CD4-positive, CD25-positive, alpha-beta regulatory T cell (primary cell): ENCODE measurements at regions not wholly inside any gene's neighbourhood (a gene's known extent, or its start where the extent isn't known, plus 50 kb on each side); places are given as distances from the start of the nearest gene placed in this dataset.

Source experiments
- ATAC-seq, 2 donors: fragments of 150-1000 bp; cut with Tn5 transposase; one replicate each; pipeline ENCODE4 v1.10.0; 2021; ENCODE audit warnings: low read depth in 2 of 2, moderate number of reproducible peaks in 2 of 2, moderate library complexity in 1 of 2
- DNase-seq, 3 donors: peaks; one replicate each; pipeline versions ENCODE4 v3.0.0 to v3.0.0-alpha.2; 2012 to 2022; ENCODE audit warnings: mixed read lengths in 1 of 3
- H3K27ac ChIP-seq: one replicate; pipeline ENCODE4 v1.7.0; 2013; ENCODE audit warnings: mild to moderate bottlenecking, low read length; ENCODE audit not compliant: insufficient read depth, poor library complexity, severe bottlenecking
- H3K27me3 ChIP-seq: one replicate; pipeline ENCODE4 v1.7.0; 2013; ENCODE audit warnings: low read length; ENCODE audit not compliant: control insufficient read depth, insufficient read depth
- H3K36me3 ChIP-seq: one replicate; pipeline ENCODE4 v1.7.0; 2013; ENCODE audit warnings: mild to moderate bottlenecking, low read length, moderate library complexity; ENCODE audit not compliant: control insufficient read depth, insufficient read depth
- H3K4me1 ChIP-seq: 2 replicates; pipeline ENCODE4 v1.7.0; 2013; ENCODE audit warnings: mild to moderate bottlenecking, low read length; ENCODE audit not compliant: insufficient read depth, control insufficient read depth, poor library complexity, severe bottlenecking
- H3K4me3 ChIP-seq: one replicate; pipeline ENCODE4 v1.7.0; 2013; ENCODE audit warnings: low read depth, mild to moderate bottlenecking, low read length, moderate library complexity
- H3K9me3 ChIP-seq, 2 experiments: 1 replicate in 1 of 2; 2 replicates in 1 of 2; pipeline ENCODE4 v1.7.0; 2013; ENCODE audit warnings: low read length in 2 of 2, mild to moderate bottlenecking in 1 of 2, moderate library complexity in 1 of 2; ENCODE audit not compliant: control insufficient read depth in 2 of 2
- H3K27ac Mint-ChIP-seq, 3 donors: one replicate each; pipeline ENCODE4 v1.8.0; 2020 to 2022; ENCODE audit warnings: mild to moderate bottlenecking in 3 of 3, mixed read lengths in 3 of 3, moderate library complexity in 2 of 3
- H3K27me3 Mint-ChIP-seq: one replicate; pipeline ENCODE4 v1.8.0; 2022; ENCODE audit warnings: mild to moderate bottlenecking, mixed read lengths
- H3K36me3 Mint-ChIP-seq: one replicate; pipeline ENCODE4 v1.8.0; 2020; ENCODE audit warnings: mixed read lengths
- H3K4me1 Mint-ChIP-seq, 4 donors: one replicate each; pipeline ENCODE4 v1.8.0; 2020 to 2022; ENCODE audit warnings: mixed read lengths in 4 of 4, mild to moderate bottlenecking in 1 of 4
- H3K4me3 Mint-ChIP-seq, 4 donors: one replicate each; pipeline ENCODE4 v1.8.0; 2020 to 2022; ENCODE audit warnings: mild to moderate bottlenecking in 4 of 4, mixed read lengths in 4 of 4, moderate library complexity in 3 of 4
- H3K9me3 Mint-ChIP-seq, 7 donors: one replicate each; pipeline ENCODE4 v1.8.0; 2020 to 2022; ENCODE audit warnings: mixed read lengths in 7 of 7, mild to moderate bottlenecking in 3 of 7, moderate library complexity in 2 of 7

GRCh38 chr7:67878808-67879207 lies 882.2 kb downstream of the TYW1 start:
- H3K4me3 Mint-ChIP-seq: no peak overlapping the region
- no peaks in the 10 kb centered on the region for H3K27me3 Mint-ChIP-seq
- H3K9me3 Mint-ChIP-seq: peaks cover 2 to 22% (median 8%) of the 10 kb centered on the region in 7 donors
- H3K27ac ChIP-seq: no peak overlapping the region
- H3K27me3 ChIP-seq: no peaks in the 10 kb centered on the region
- H3K4me3 ChIP-seq: no peak overlapping the region
- no peaks in the 10 kb centered on the region for H3K9me3 ChIP-seq
- ATAC-seq: no peak
- H3K36me3 ChIP-seq: no peaks in the 10 kb centered on the region
- no peaks in the 10 kb centered on the region for H3K4me1 Mint-ChIP-seq
- no peaks in the 10 kb centered on the region for H3K36me3 Mint-ChIP-seq
- no peak overlapping the region for H3K27ac Mint-ChIP-seq
- no peak for DNase-seq
- no peaks in the 10 kb centered on the region for H3K4me1 ChIP-seq

DNA sequence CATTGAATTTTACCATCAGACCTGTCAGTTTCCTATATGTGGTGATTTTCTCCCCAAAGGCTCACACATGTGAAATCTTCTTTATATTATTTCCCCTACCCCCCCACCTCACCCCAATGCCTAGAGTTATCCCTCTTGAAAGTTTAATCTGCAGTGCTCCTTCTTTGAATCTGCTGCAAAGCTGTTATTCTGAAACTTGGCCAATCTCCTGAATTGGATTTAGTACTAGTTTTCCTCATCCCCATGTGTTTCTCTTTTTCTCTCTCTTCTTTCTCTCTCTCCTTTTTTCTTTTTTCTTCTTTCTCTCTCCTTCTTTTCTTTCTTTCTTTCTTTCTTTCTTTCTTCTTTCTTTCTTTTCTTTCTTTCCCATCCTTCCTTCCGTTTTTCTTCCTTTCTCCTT lies 886.2 kb downstream of the TYW1 start:
- Mint-ChIP-seq H3K27me3 (no peaks in the 10 kb centered on the region), H3K27ac (no peak overlapping the region)
- DNase-seq: no peak

DNA sequence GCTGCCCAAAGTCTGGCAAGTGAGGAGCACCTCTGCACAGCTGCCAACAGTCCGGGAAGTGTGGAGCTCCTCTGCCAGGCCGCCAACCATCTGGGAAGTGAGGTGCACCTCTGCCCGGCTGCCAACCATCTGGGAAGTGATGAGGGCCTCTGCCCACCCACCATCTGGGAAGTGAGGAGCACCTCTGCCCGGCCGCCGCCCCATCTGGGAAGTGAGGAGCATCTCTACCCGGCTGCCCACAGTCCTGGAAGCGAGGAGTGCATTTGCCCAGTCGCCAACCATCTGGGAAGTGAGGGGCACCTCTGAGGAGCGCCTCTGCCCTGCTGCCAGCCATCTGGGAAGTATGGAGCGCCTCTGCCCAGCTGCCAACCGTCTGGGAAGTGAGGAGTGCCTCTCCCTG lies 893.7 kb downstream of the TYW1 start:
- Mint-ChIP-seq H3K4me3 (no peak overlapping the region), H3K27me3 (no peaks in the 10 kb centered on the region), H3K4me1 (no peaks in the 10 kb centered on the region), H3K36me3 (no peaks in the 10 kb centered on the region), H3K9me3 (peaks cover 0 to 27% (median 9%) of the 10 kb centered on the region in 7 donors), H3K27ac (no peak overlapping the region)
- Histone ChIP-seq H3K4me1 (no peaks in the 10 kb centered on the region), H3K36me3 (no peaks in the 10 kb centered on the region), H3K27ac (no peak overlapping the region), H3K27me3 (no peaks in the 10 kb centered on the region), H3K9me3 (peaks cover 4 to 9% of the 10 kb centered on the region in 2 experiments), H3K4me3 (no peak overlapping the region)
- ATAC-seq: no peak
- no peak for DNase-seq

More for the DNA sequence above, 886.2 kb downstream of the TYW1 start:
- Histone ChIP-seq H3K27me3 (no peaks in the 10 kb centered on the region), H3K4me3 (no peak overlapping the region), H3K36me3 (no peaks in the 10 kb centered on the region), H3K27ac (no peak overlapping the region), H3K9me3 (peaks cover 0 to 2% of the 10 kb centered on the region in 2 experiments), H3K4me1 (no peaks in the 10 kb centered on the region)
- H3K9me3 Mint-ChIP-seq: peaks cover 0 to 26% (median 12%) of the 10 kb centered on the region in 7 donors
- H3K36me3 Mint-ChIP-seq: no peaks in the 10 kb centered on the region
- no peak overlapping the region for H3K4me3 Mint-ChIP-seq
- ATAC-seq: no peak
- H3K4me1 Mint-ChIP-seq: no peaks in the 10 kb centered on the region

DNA sequence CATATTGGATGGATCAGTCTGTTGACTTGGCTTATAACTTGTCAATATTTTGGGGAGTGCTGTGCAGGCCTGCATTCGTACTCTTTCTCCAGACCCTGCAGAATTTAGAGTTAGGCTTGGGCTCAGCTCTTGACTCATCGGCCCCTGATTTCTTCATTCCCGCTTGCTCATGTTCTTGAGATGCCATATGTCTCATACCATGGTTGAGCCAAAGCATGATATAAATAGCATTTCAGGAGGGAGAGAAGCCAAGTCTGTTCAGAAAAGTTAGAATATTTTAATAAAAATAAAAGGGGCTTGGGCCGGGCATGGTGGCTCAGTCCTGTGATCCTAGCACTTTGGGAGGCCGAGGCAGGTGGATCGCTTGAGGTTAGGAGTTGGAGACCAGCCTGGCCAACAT lies 898.1 kb downstream of the TYW1 start:
- DNase-seq: no peak
- no peak for ATAC-seq
- H3K36me3 ChIP-seq: no peaks in the 10 kb centered on the region
- Mint-ChIP-seq H3K4me3 (no peak overlapping the region), H3K36me3 (peaks cover 4% of the 10 kb centered on the region), H3K27ac (no peak overlapping the region), H3K27me3 (no peaks in the 10 kb centered on the region), H3K9me3 (peaks cover 0 to 28% (median 11%) of the 10 kb centered on the region in 7 donors), H3K4me1 (no peaks in the 10 kb centered on the region)
- no peak overlapping the region for H3K4me3 ChIP-seq
- no peak overlapping the region for H3K27ac ChIP-seq
- H3K27me3 ChIP-seq: no peaks in the 10 kb centered on the region
- H3K9me3 ChIP-seq: peaks cover 0 to 2% of the 10 kb centered on the region in 2 experiments
- no peaks in the 10 kb centered on the region for H3K4me1 ChIP-seq

DNA sequence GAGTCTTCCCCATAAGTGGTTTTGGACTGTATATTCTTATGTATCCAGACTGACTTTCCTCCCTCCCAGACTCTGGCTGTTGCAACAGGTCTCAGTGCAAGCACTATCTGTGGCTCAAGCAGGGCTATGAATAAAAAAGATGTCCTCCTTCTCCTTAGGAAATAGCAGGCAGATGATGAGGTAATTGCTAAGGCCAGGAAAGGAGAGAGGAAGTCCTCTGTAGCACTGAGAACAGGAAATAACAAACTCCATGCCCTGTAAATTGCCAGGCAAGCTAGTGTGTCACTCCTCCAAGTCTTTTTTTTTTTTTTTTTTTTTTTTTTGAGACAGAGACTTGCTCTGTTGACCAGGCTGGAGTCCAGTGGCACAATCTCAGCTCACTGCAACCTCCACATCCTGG lies 900.1 kb downstream of the TYW1 start:
- DNase-seq (no peak), ATAC-seq (no peak)
- no peaks in the 10 kb centered on the region for H3K4me1 ChIP-seq
- Mint-ChIP-seq H3K4me3 (no peak overlapping the region), H3K9me3 (peaks cover 0 to 27% (median 9%) of the 10 kb centered on the region in 7 donors), H3K36me3 (peaks cover 4% of the 10 kb centered on the region), H3K27ac (no peak overlapping the region), H3K27me3 (no peaks in the 10 kb centered on the region), H3K4me1 (no peaks in the 10 kb centered on the region)
- no peak overlapping the region for H3K27ac ChIP-seq
- no peaks in the 10 kb centered on the region for H3K36me3 ChIP-seq
- no peak overlapping the region for H3K4me3 ChIP-seq
- H3K9me3 ChIP-seq: peaks cover 0 to 2% of the 10 kb centered on the region in 2 experiments
- H3K27me3 ChIP-seq: no peaks in the 10 kb centered on the region

GRCh38 chr7:67900456-67900855 lies 903.8 kb downstream of the TYW1 start:
- Histone ChIP-seq H3K27me3 (no peaks in the 10 kb centered on the region), H3K4me3 (no peak overlapping the region), H3K9me3 (peaks cover 0 to 1% of the 10 kb centered on the region in 2 experiments), H3K4me1 (no peaks in the 10 kb centered on the region), H3K27ac (no peak overlapping the region), H3K36me3 (no peaks in the 10 kb centered on the region)
- Mint-ChIP-seq H3K4me3 (no peak overlapping the region), H3K4me1 (no peaks in the 10 kb centered on the region), H3K9me3 (peaks cover 0 to 22% (median 9%) of the 10 kb centered on the region in 7 donors), H3K36me3 (peaks cover 4% of the 10 kb centered on the region), H3K27ac (no peak overlapping the region), H3K27me3 (no peaks in the 10 kb centered on the region)
- ATAC-seq (no peak), DNase-seq (no peak)

DNA sequence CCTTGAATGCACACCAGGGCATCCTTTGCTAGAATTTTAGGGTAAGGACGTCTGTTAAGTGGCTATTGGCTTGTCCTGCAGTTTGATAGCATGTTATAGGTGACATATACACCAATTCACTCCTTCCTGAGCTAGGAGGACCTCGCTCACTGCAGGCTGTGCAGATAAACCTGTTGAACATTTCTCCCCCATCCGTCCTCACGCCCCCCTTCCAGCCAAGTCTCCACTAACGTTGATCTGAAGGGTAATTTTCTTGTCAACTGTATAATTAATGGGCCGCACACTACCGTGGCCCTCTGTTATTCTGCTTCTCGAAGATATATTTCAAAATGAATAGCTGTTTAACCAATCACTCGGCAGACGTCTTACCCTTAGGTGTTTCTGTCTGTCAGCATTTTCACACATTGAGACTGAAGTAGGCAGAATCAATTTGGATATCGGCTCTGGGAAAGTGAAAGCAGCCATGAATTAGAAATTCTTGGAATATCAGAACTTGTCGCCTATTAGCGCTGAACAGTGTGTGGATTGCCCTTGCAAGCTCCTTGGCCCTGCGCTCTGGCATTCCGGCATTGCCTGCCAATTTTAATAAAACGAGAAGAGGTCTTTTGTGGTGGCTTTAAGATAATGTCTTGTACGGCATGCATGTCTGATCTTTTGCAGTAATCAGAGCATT lies 905.3 kb downstream of the TYW1 start:
- H3K9me3 ChIP-seq: peaks cover 0 to 1% of the 10 kb centered on the region in 2 experiments
- no peak overlapping the region for H3K4me3 Mint-ChIP-seq
- H3K36me3 ChIP-seq: no peaks in the 10 kb centered on the region
- H3K27me3 ChIP-seq: no peaks in the 10 kb centered on the region
- H3K4me1 ChIP-seq: no peaks in the 10 kb centered on the region
- no peaks in the 10 kb centered on the region for H3K27me3 Mint-ChIP-seq
- no peak overlapping the region for H3K27ac ChIP-seq
- H3K36me3 Mint-ChIP-seq: no peaks in the 10 kb centered on the region
- no peaks in the 10 kb centered on the region for H3K4me1 Mint-ChIP-seq
- ATAC-seq: no peak
- H3K27ac Mint-ChIP-seq: no peak overlapping the region
- H3K4me3 ChIP-seq: no peak overlapping the region
- H3K9me3 Mint-ChIP-seq: peaks cover 0 to 26% (median 6%) of the 10 kb centered on the region in 7 donors
- no peak for DNase-seq

DNA sequence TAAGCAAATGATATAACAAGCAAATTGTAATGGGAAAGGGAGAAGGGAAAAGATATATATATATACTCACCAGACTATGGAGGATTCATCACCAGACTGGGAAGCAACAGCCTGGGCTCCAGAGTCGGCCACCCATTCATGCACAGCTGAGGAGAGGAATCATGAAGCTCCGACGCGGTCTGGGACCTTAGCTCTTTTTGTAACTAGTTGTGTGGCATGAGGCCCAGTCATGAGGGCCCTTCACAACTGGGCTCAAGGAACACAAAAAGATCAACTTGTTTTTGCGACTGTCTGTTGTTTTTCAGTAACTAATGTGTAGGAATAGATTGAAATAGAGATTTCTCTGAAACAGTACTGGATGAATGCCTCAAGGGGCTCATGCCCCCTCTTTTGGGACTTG lies 911.2 kb downstream of the TYW1 start:
- Mint-ChIP-seq H3K4me3 (no peak overlapping the region), H3K36me3 (no peaks in the 10 kb centered on the region), H3K27me3 (no peaks in the 10 kb centered on the region), H3K4me1 (no peaks in the 10 kb centered on the region), H3K9me3 (peaks cover 0 to 24% (median 10%) of the 10 kb centered on the region in 7 donors), H3K27ac (no peak overlapping the region)
- DNase-seq (no peak), ATAC-seq (no peak)
- no peak overlapping the region for H3K27ac ChIP-seq
- no peaks in the 10 kb centered on the region for H3K36me3 ChIP-seq
- no peaks in the 10 kb centered on the region for H3K4me1 ChIP-seq
- no peak overlapping the region for H3K4me3 ChIP-seq
- H3K9me3 ChIP-seq: peaks cover 0 to 4% of the 10 kb centered on the region in 2 experiments
- no peaks in the 10 kb centered on the region for H3K27me3 ChIP-seq
